GM12865 (cell line): ENCODE measurements at regions not wholly inside any gene's neighbourhood (a gene's known extent, or its start where the extent isn't known, plus 50 kb on each side); places are given as distances from the start of the nearest gene placed in this dataset.

Experiments
- DNase-seq: peaks from one replicate; pipeline ENCODE4 v3.0.0; 2010; ENCODE audit warnings: low read depth
- H3K4me3 ChIP-seq: 2 replicates; pipeline ENCODE4 v1.5.1; 2011; ENCODE audit warnings: mild to moderate bottlenecking, low read depth, low read length, control low read depth
- CTCF ChIP-seq: IDR thresholded peaks from 2 replicates; pipeline ENCODE4 v1.5.1; 2011; ENCODE audit warnings: low read length, control low read depth, low read depth, inconsistent platforms; ENCODE audit not compliant: insufficient read depth; ENCODE audit errors: missing control alignments

GRCh38 chr2:71943238-71944182 is 204.2 kb downstream of the CYP26B1 start:
- no peak overlapping the region for H3K4me3 ChIP-seq
- DNase-seq: no peak
- no peak for TF ChIP-seq CTCF

- TF ChIP-seq CTCF: no peak
- DNase-seq: no peak
- no peak overlapping the region for H3K4me3 ChIP-seq
These were observed 205.7 kb downstream of the CYP26B1 start for GRCh38 chr2:71941726-71942525.

GRCh38 chr2:71940695-71941094 is 207.0 kb downstream of the CYP26B1 start:
- TF ChIP-seq CTCF: no peak
- no peak for DNase-seq
- no peak overlapping the region for H3K4me3 ChIP-seq

GRCh38 chr2:71939588-71940535 is 207.8 kb downstream of the CYP26B1 start:
- no peak for TF ChIP-seq CTCF
- DNase-seq: no peak
- no peak overlapping the region for H3K4me3 ChIP-seq

- no peak overlapping the region for H3K4me3 ChIP-seq
- no peak for DNase-seq
- TF ChIP-seq CTCF: no peak
These were observed 208.7 kb downstream of the CYP26B1 start for GRCh38 chr2:71938659-71939587.
